ENCODE measurements at regions not wholly inside any gene's neighbourhood (a gene's known extent, or its start where the extent isn't known, plus 50 kb on each side); places are given as distances from the start of the nearest gene placed in this dataset.

- TF ChIP-seq CTCF (IDR thresholded peaks at IDR 0.05 in 4 of 5, conservative IDR thresholded peaks at IDR 0.05 in 1 of 5) (no peak), POLR2A (IDR thresholded peaks at IDR 0.05) (no peak)
Measured at GRCh38 chr15:39495871-39496840, 84.7 kb upstream of the THBS1 start.
